Medulla oblongata (tissue), 1 donor: ENCODE measurements at regions not wholly inside any gene's neighbourhood (a gene's known extent, or its start where the extent isn't known, plus 50 kb on each side); places are given as distances from the start of the nearest gene placed in this dataset.

ENCODE experiments used
- DNase-seq: peaks from one replicate; pipeline ENCODE4 v3.0.0-alpha.2; 2015; ENCODE audit errors: extremely low spot score

DNA sequence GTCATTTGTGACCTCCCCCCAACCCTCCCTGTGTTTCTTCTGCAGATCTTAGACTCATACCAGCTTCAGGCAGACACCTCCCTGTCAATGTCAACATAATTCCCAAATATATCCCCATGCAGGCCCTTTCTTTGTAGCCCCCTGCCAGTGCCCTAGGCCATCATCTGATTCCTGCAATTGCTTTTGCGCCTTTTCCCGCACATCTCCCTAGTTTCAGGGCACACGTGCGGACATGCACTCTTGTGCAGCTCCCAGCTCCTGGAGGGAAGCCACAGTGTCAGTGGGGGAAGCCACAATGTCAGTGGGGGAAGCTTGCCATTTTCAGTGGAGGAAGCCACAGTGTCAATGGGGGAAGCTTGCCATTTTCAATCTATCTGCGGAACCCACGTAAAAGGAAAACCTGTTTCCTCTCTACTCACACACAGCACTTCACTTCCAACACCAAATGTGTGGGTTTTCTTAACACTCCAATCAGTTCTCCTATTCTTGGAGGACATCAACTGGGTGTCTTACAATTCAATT lies 256.4 kb downstream of the ACKR3 start:
- DNase-seq: no peak

DNA sequence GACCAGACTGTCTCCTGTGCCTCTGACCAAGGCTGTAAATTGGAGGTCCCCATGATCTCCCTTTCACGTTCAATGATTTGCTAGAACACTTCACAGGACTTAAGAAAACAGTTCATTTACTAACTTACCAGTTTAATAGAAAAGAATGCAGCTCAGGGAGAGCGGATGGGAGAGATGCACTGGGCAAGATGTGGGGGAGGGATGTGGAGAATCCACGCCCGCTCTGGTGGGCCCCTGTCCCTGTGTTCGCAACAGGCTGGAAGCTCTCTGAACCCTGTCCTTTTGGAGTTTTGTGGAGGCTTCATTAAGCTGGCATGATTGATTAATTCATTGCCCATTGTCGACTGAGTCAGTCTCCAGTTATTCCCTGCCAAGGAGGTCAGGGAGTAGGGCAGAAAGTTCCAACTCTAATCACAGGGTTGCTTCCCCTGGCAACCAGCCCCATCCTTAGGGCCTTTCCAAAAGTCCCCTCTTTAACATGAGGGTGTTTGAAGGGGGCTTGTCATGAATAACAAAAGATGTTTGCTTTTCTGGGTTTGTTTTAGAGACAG lies 257.1 kb downstream of the ACKR3 start:
- DNase-seq: no peak

DNA sequence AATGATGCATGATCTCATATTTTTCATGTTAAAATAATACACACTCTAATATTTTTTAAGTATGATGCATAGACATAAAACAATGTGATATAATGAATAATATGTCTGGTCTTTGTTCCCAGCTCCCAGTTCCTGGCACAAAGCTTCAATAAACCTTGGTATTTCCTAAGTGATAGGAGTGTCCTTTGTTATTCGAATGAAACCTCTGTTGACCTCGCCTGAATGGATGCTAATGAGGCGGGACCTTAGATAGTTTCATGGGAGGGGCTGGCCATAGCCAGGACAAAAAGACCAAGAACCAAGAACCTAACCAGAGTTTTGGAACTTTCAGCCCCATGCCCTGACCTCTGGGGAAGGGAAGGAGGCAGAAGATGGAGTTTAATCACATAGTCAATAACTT lies 257.7 kb upstream of the COPS8 start:
- no peak for DNase-seq

DNA sequence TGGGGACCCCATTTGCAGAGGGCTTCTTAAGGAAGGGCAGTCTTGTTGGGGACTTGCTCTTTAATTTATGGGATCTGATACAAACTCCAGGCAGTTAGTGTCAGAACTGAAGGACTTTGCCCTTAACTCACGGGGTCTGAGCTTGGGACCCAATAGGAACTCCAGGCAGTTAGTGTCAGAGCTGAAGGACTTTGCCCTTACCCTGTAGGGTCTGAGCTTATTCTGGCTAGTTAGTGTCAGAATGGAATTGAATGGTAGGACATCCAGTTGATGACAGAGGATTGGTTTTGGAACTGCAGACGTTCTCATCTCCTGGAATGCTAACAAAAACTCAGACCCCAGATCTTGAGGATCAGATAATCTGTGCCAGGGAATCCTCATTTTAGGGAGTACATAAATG lies 256.9 kb upstream of the COPS8 start:
- no peak for DNase-seq

DNA sequence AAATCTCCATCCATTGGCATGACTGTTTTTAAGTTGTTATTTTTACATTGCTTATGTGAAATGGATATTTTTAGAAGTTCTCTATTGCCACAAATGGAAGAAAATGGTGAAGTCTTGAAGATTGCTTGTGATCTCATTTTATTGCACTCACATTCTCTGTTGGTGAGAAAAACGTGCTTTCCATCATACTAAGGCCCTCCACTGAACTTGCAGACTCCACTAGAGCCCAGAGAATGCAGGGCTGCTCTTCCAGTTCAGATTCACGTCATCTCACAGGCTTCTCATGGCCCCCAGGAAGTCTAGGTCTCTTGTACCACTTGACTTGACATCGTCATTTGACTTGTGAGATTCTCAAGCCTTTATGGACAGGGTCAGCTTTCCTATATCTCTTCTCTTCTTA lies 254.8 kb upstream of the COPS8 start:
- DNase-seq: no peak

DNA sequence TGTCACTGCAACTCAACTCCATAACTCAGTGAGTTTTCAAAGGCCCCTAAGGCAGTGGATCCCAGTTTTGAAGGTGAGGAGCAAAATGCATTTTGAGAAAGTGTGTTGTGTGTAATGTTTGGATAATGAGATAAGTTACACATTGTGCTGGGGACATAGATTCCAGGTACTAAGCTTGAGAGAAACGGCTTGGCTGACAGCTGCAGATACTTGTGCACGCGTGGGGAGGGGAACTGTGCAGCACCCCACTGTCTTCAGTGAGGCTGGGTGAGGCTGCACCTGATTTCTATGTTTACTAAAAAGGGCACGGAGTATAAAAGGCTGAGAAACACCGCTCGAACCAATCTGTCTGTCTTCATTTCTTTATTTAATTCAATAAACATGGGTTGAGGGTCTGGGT lies 254.0 kb upstream of the COPS8 start:
- no peak for DNase-seq

DNA sequence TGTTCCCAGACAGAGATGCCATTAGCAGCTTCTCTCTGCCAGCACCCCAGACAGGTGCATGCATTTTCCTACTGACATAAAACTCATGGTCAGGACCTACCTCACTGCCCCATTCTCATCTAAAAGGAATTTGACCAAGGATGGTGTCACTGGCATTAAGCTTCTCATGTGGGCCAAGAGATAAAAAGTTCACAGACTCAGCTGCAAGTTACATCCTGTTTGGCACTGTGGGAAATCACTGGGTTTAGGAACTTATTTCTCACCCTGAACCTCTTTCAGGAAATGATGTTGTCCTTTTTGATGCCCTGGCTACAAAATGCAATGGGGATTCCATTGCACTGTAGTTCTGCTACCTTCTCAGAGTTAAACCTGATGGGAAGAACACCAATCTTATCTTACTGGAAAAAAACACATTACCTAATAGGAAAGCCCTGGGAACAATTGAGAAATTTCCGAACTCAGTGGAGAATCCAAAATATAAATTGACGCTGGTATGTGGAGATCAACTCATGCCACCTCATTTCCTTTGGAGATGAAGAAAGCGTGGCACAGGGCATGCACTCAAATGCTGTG lies 252.1 kb upstream of the COPS8 start:
- DNase-seq: no peak

DNA sequence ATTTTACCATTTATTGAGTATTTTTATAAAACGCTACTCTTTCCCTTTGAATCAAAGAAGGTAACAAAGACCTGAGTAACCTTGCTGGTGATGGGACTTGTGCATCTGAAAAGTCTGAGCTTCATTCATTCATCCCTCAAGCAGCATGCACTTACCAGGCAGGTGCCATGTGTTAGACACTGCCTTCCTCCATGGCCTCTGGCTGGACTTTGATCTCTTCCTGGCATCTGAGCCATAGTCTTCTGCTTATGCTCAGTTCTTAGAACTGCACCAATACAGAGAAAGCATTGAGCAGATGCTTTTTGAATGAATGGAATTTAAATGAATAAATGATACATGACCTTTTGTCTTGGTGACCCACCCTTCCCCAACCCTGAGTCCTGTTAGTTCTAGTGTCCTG lies 251.4 kb upstream of the COPS8 start:
- DNase-seq: no peak

DNA sequence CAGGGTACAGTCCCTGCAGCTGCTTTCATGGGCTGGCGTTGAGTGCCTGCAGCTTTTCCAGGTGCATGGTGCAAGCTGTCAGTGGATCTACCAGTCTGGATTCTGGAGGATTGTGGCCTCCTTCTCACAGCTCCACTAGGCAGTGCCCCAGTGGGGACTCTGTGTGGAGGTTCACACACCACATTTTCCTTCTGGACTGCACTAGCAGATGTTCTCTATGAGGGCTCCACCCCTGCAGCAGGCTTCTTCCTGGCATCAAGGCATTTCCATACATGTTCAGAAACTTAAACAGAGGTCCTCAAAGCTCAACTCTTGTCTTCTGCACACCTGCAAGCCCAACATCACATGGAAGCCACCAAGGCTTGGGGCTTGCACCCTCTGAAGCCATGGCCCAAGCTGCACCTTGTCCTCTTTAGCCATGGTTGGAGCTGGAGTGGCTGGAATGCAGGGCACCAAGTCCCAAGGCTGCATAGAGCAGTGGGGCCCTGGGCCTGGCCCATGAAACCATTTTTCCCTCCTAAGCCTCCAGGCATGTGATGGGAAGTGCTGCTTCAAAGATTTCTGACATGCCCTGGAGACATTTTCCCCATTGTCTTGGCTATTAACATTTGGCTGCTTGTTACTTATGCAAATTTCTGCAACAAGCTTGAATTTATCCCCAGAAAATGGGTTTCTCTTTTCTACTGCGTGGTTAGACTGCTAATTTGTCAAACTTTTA lies 250.2 kb upstream of the COPS8 start:
- DNase-seq: no peak

DNA sequence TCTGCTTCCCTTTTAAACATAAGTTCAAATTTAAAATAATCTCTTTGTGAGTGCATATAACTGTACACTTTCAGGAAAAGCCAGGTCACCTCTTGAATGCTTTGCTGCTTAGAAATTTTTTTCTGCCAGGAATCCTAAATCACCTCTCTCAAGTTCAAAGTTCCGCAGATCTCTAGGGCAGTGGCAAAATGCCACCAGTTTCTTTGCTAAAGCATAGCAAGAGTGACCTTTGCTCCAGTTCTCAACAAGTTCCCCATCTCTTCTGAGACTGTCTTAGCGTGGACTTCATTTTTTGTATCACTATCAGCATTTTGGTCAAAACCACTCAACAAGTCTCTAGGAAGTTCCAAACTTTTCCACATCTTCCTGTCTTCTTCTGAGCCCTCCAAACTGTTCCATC lies 249.7 kb upstream of the COPS8 start:
- peak; percentile 60 for DNase-seq

DNA sequence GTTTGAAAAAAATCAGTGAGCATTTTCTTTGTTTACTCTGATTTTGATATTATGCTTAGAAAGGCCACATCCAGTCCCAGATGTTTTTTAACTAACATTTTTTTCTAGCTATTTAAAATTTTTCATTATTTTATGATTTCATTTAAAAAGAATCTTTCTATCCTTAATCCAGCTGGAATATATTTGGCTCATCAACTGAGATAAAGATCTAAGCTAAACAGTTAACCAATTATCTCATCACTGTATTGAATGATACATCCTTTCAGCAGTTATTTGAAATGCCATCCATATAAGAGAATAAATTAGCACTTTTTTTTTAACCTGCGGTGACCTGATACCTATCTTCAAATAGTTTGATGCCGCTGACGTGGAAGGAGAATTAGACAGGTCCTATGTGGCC lies 245.5 kb upstream of the COPS8 start:
- no peak for DNase-seq

DNA sequence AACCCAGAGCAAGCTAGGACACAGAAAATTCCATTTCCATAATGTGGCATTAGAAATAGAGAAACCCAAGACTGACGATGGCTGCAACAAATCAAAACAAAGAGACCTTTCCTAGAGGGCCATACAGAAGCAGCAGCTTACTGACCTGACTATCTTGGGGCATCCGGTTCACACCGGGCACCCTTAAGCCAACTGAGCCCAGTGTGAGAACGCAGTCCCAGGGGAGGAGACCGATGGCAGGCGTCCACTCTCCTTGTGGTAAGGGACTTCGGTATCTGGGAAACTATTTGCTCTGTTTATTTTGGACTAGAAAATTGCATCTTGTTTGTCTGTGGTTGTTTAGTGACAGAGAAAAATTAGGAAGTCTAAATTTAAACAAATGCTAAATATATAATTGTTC lies 244.8 kb upstream of the COPS8 start:
- DNase-seq: no peak

DNA sequence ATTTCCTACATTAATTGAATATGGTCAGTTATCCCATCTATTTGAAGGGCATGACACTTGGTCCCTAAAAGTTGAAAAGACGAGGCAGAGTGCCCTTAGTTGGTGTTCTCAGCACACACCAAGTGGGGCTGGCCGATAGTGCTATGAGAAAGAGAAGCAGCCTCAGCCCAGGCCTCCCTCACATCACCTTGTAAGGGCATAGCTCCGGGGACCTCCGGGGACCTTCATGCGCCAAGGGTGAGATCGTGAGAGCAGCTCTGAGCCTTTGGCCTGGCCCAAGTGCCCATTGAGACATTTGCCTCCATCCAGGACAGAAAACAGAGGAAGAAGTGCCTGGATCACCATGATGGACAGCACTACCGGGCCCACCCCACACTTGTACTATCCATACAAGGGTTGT lies 244.3 kb upstream of the COPS8 start:
- DNase-seq: no peak

DNA sequence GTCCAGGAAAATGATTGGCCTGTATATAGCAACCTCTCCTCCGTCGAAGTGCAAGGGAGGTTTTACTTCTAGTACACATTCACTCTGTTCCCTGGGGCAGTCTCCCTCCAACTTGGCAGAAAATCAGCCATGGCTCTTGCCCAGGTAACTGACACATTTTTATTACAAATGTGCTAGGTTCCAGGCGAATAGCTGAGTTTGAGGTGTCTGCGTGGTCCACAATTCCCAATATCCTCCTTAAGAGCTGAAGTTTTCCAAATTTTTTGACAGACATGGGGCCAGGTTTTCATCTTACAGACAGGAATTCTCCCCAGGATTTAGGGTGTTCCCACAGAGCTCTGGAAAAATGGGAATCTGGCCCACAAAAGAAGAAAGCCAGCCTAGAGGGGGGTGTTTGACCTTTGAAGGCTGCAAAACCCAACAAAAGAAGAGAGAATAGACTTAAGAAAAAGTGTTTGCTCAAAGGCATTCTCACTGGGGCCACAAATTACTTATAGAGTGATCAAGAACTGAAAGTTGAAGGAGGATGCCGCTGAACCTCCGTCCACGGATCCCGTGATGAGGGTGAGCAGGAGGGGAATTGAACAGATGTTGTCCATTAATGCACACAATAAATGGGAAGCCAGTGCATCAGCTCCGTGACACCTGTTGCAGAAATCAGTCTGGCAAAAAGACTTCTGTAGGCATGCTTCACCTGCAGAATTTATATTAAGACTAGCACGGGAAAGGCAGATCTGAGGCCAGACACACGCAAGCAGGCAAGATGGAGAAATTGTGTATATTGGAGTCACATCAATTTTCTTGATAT lies 242.3 kb upstream of the COPS8 start:
- no peak for DNase-seq

DNA sequence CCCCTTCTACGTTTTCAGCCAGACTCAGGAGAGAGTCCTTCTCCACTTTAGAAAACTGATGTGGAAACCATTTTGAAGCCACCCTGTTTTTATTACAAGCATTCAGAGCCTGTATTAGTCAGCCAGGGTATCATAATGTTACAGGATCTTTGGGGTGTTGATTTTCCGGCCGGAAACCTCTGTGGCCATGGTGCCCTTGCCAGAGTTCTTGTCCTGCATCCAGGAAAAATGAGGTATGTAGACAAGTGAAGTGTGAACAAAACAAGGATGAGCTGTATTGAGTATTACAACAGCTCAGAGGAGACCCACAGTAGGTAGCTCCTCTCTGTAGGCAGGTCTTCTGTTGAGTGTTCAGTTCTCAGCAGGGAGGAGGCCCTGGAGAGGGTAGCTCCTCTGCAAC lies 241.0 kb upstream of the COPS8 start:
- no peak for DNase-seq

DNA sequence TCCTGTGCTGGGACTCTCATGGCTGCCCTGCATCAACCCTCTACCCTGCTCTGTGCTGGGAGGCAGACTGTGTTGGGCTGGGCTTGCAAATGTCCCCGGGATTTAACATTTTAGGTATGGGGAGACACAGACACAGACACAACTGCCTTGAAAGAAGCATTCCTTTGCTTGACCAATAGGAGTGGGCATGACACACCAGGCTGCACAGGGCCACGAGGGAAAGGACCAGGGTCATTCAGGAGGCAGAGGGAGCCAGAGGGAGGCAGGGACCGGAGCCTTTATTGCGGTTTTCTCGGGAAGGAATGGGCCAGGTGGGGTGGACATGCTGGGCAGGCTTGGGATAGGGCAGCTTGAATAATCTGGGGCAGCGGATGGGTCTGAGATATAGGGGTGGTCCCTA lies 238.7 kb upstream of the COPS8 start:
- no peak for DNase-seq

DNA sequence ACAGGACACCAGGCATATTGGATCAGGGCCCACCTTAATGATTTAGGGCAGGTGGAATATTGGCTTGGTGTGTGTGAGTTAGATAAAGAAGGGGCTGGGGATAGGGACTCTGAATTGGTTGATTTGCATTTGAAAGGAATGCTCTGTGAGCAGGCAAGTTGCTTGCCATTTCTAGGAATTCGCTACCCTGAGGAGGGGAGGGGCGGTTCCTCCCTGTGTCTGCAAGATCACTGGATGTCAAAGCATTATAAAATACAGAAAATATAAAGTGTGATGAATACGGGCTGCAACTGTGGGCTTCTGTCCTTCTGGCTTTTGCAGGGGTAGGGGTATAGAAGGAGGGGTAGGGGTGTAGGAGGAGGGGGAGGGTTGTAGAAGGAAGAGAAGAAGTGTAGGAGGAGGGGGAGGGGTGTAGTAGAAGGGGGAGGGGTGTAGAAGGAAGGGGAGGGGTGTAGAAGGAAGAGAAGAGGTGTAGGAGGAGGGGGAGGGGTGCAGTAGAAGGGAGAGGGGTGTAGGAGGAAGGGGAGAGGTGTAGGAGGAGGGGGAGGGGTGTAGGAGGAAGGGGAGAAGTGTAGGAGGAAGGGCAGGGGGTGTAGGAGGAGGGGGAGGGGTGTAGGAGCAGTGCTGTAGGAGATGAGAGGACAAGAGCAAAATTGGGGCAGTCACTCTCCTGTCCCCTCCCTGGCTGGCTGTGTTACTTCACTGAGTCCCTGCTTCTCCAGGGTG lies 238.0 kb upstream of the COPS8 start:
- no peak for DNase-seq

DNA sequence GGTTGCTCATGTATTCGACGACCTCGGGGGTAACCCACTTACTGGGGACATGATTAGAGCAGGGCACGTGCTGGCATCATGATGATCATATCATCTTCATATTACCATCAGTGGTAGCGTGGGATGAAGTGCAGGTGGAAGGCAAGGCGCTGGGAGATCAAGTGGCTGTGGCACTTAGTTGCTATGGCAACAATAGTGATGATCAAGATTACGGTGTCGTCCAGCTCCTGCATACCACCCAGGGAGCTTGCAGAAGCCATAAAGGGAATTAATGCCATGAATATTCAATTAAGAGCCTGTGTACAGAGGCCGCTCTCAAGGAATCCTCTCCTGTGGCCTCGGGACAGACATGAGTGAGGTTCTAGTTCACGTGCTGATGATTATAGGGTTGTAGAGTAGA lies 237.2 kb upstream of the COPS8 start:
- no peak for DNase-seq

DNA sequence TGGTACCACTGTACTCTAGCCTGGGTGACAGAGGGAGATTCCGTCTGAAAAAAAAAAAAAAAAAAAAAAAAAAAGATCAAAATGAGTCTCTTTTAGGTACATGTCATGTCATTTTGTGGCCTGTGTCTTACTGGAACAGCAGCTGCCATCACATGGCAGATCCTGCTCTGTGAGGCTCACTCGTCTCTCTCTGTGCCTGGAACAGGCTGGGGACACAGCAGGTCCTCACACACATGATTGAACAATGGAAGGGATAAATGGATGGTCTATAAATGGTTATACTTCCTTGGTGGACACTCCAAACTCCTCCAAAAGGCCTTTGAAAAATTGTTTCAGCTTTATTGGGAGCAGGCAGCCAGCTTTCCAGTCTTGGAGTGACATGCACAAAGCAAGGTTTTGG lies 236.2 kb upstream of the COPS8 start:
- no peak for DNase-seq

DNA sequence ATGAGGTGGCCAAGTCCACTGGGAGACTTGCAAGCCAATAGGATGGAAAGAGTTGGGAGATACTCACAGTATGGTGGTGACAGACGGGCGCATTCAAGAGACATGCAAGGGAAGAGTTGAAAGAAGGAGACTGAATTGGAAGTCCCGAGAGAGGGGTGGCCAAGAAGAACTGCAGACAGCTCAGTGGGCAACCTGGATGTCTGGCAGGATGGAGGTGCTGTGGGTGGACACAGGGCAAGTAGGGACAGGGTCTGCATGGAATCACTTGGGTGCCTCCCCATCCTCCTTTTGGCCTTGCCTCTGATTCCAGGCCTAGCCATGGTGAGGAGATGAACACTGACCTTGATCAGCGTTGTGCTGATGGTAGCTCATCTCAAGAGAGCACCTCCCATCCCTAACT lies 235.7 kb upstream of the COPS8 start:
- no peak for DNase-seq

DNA sequence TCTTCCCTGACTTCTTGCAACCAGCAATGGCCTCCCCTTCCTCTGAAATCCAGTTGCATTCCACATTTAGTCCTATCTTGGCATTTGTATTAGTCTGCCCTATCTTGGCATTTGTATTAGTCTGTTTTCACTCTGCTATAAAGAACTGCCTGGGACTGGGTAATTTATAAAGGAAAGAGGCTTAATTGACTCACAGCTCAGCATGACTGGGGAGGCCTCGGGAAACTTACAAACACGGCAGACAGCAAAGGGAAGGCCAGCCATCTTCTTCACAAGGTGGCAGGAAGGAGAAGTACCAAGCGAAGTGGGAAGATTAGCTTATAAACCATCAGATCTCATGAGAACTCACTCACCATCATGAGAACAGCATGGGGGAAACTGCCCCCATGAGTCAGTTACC lies 234.5 kb upstream of the COPS8 start:
- no peak for DNase-seq
